ENCODE measurements at regions not wholly inside any gene's neighbourhood (a gene's known extent, or its start where the extent isn't known, plus 50 kb on each side); places are given as distances from the start of the nearest gene placed in this dataset.

- Histone ChIP-seq H3K4me1 (ENCODE audit: insufficient read depth, low read length, severe bottlenecking) (no peaks in the 10 kb centered on the region), H3F3A (ENCODE audit: insufficient read depth, low read length) (no peaks in the 10 kb centered on the region), H2AFZ (ENCODE audit: low read length) (no peak overlapping the region), H3K9me2 (ENCODE audit: low read depth, low read length) (no peaks in the 10 kb centered on the region), H3K36me3 (ENCODE audit: insufficient read depth, low read length) (no peaks in the 10 kb centered on the region), H3K4me3 (ENCODE audit: low read depth, low read length, poor library complexity, severe bottlenecking) (no peak overlapping the region), H3K79me2 (ENCODE audit: insufficient read depth, low read length) (no peaks in the 10 kb centered on the region), H3K9ac (ENCODE audit: low read length) (no peak overlapping the region), H3K4me2 (ENCODE audit: low read length) (no peak overlapping the region), H3K9me3 (ENCODE audit: low read length) (no peaks in the 10 kb centered on the region), H3K27ac (ENCODE audit: low read depth, low read length, poor library complexity, severe bottlenecking) (no peak overlapping the region), H4K20me1 (ENCODE audit: insufficient read depth, low read length) (no peaks in the 10 kb centered on the region), H3K27me3 (ENCODE audit: insufficient read depth, low read length) (no peaks in the 10 kb centered on the region)
- TF ChIP-seq CTCF (IDR thresholded peaks at IDR 0.05; ENCODE audit: low read length) (no peak), EZH2 (IDR thresholded peaks at IDR 0.05; ENCODE audit: borderline replicate concordance, low read length) (no peak)
These were observed 335.3 kb downstream of the MAF start for GRCh38 chr16:79265196-79265595.

- no peaks in the 10 kb centered on the region for H3K4me1 ChIP-seq (ENCODE audit: insufficient read depth, low read length, severe bottlenecking)
- no peaks in the 10 kb centered on the region for H3F3A ChIP-seq (ENCODE audit: insufficient read depth, low read length)
- H4K20me1 ChIP-seq (ENCODE audit: insufficient read depth, low read length), result no peaks in the 10 kb centered on the region
- H3K79me2 ChIP-seq (ENCODE audit: insufficient read depth, low read length), result no peaks in the 10 kb centered on the region
- no peaks in the 10 kb centered on the region for H3K9me2 ChIP-seq (ENCODE audit: low read depth, low read length)
- H3K27ac ChIP-seq (ENCODE audit: low read depth, low read length, poor library complexity, severe bottlenecking), result no peak overlapping the region
- no peak overlapping the region for H2AFZ ChIP-seq (ENCODE audit: low read length)
- no peaks in the 10 kb centered on the region for H3K27me3 ChIP-seq (ENCODE audit: insufficient read depth, low read length)
- H3K4me2 ChIP-seq (ENCODE audit: low read length), result no peak overlapping the region
- no peak overlapping the region for H3K4me3 ChIP-seq (ENCODE audit: low read depth, low read length, poor library complexity, severe bottlenecking)
- H3K9me3 ChIP-seq (ENCODE audit: low read length), result no peaks in the 10 kb centered on the region
- TF ChIP-seq EZH2 (IDR thresholded peaks at IDR 0.05; ENCODE audit: borderline replicate concordance, low read length) (no peak), CTCF (IDR thresholded peaks at IDR 0.05; ENCODE audit: low read length) (no peak)
- H3K36me3 ChIP-seq (ENCODE audit: insufficient read depth, low read length), result no peaks in the 10 kb centered on the region
- H3K9ac ChIP-seq (ENCODE audit: low read length), result no peak overlapping the region
These were observed 336.1 kb downstream of the MAF start for GRCh38 chr16:79264237-79265109.

- Histone ChIP-seq H3F3A (ENCODE audit: insufficient read depth, low read length) (no peaks in the 10 kb centered on the region), H3K27me3 (ENCODE audit: insufficient read depth, low read length) (no peaks in the 10 kb centered on the region), H3K36me3 (ENCODE audit: insufficient read depth, low read length) (no peaks in the 10 kb centered on the region), H3K9me2 (ENCODE audit: low read depth, low read length) (no peaks in the 10 kb centered on the region), H3K4me1 (ENCODE audit: insufficient read depth, low read length, severe bottlenecking) (no peaks in the 10 kb centered on the region), H3K4me3 (ENCODE audit: low read depth, low read length, poor library complexity, severe bottlenecking) (no peak overlapping the region), H3K79me2 (ENCODE audit: insufficient read depth, low read length) (no peaks in the 10 kb centered on the region), H3K4me2 (ENCODE audit: low read length) (no peak overlapping the region), H4K20me1 (ENCODE audit: insufficient read depth, low read length) (no peaks in the 10 kb centered on the region), H3K9me3 (ENCODE audit: low read length) (no peaks in the 10 kb centered on the region), H3K9ac (ENCODE audit: low read length) (no peak overlapping the region), H3K27ac (ENCODE audit: low read depth, low read length, poor library complexity, severe bottlenecking) (no peak overlapping the region), H2AFZ (ENCODE audit: low read length) (no peak overlapping the region)
- no peak for TF ChIP-seq CTCF (IDR thresholded peaks at IDR 0.05; ENCODE audit: low read length)
- TF ChIP-seq EZH2 (IDR thresholded peaks at IDR 0.05; ENCODE audit: borderline replicate concordance, low read length), result no peak
These were observed 337.1 kb downstream of the MAF start for GRCh38 chr16:79263425-79263824.
